SK-N-SH (cell line): ENCODE measurements at regions not wholly inside any gene's neighbourhood (a gene's known extent, or its start where the extent isn't known, plus 50 kb on each side); places are given as distances from the start of the nearest gene placed in this dataset.

ENCODE experiments used
- CTCF ChIA-PET: fragments of 300-600, 350-600 bp; formaldehyde crosslinking; extraction: SDS; loops from one replicate; lab custom pipeline; 2021; lab: Yijun Ruan, JAX
- POLR2A ChIA-PET: fragments of 350-600 bp; sonication (Branson Sonifier 250); formaldehyde crosslinking; extraction: SDS; loops from one replicate; lab custom pipeline; 2020; ENCODE audit warnings: antibody characterized with exemption, inconsistent platforms; lab: Yijun Ruan, JAX
- DNase-seq: peaks from one replicate; pipeline ENCODE4 v3.0.0; 2012
- H2AFZ ChIP-seq: fragments of 200-600 bp; sonication (generic); 2 replicates; pipeline ENCODE4 v1.8.1; 2016; ENCODE audit warnings: antibody characterized with exemption, mild to moderate bottlenecking, low read depth
- H3F3A ChIP-seq: fragments of 200-600 bp; sonication (generic); replicated peaks from 2 replicates; pipeline ENCODE3; 2016; ENCODE audit warnings: antibody characterized with exemption, mild to moderate bottlenecking; ENCODE audit not compliant: insufficient read depth
- H3K27ac ChIP-seq, 2 experiments: fragments of 200-500 bp in 1 of 2; fragments of 200-600 bp in 1 of 2; sonication (Bioruptor generic) in 1 of 2; sonication (generic), shearing (Covaris generic) in 1 of 2; 2 replicates each; pipeline versions ENCODE4 v1.5.1 to v1.6.1; 2014 to 2016; ENCODE audit warnings: low read depth in 2 of 2, inconsistent platforms in 1 of 2, low read length in 1 of 2, mild to moderate bottlenecking in 1 of 2, mixed read lengths in 1 of 2
- H3K27me3 ChIP-seq: fragments of 200-600 bp; sonication (generic), shearing (Covaris generic); 2 replicates; pipeline ENCODE4 v1.6.1; 2016; ENCODE audit warnings: mixed run types; ENCODE audit not compliant: insufficient read depth
- H3K36me3 ChIP-seq, 2 experiments: fragments of 200-500 bp in 1 of 2; fragments of 200-600 bp in 1 of 2; sonication (Bioruptor generic) in 1 of 2; sonication (generic) in 1 of 2; replicated peaks in 1 of 2; 2 replicates each; pipeline versions ENCODE3 to v1.5.1; 2014 to 2016; ENCODE audit warnings: low read length in 1 of 2, mild to moderate bottlenecking in 1 of 2; ENCODE audit not compliant: insufficient read depth in 2 of 2, control insufficient read depth in 1 of 2
- H3K4me1 ChIP-seq, 2 experiments: fragments of 200-500 bp in 1 of 2; fragments of 200-600 bp in 1 of 2; sonication (Bioruptor generic) in 1 of 2; sonication (generic), shearing (Covaris generic) in 1 of 2; 2 replicates each; pipeline versions ENCODE4 v1.5.1 to v1.6.1; 2014 to 2016; ENCODE audit warnings: low read depth in 1 of 2, low read length in 1 of 2, mixed run types in 1 of 2; ENCODE audit not compliant: insufficient read depth in 2 of 2, control insufficient read depth in 1 of 2
- H3K4me2 ChIP-seq: fragments of 200-600 bp; sonication (generic), shearing (Covaris generic); 2 replicates; pipeline ENCODE4 v1.6.1; 2017; ENCODE audit warnings: mixed run types
- H3K4me3 ChIP-seq, 2 experiments: fragments of 200-500 bp in 1 of 2; fragments of 200-600 bp in 1 of 2; sonication (Bioruptor generic) in 1 of 2; sonication (generic), shearing (Covaris generic) in 1 of 2; 2 replicates each; pipeline versions ENCODE4 v1.5.1 to v1.8.1; 2014 to 2016; ENCODE audit warnings: low read depth in 2 of 2, inconsistent platforms in 1 of 2, low read length in 1 of 2, mild to moderate bottlenecking in 1 of 2, mixed read lengths in 1 of 2, moderate library complexity in 1 of 2
- H3K79me2 ChIP-seq: fragments of 200-600 bp; sonication (generic); 2 replicates; pipeline ENCODE4 v1.8.1; 2017; ENCODE audit warnings: mild to moderate bottlenecking; ENCODE audit not compliant: insufficient read depth
- H3K9ac ChIP-seq: fragments of 200-600 bp; sonication (generic); 2 replicates; pipeline ENCODE4 v1.6.1; 2017; ENCODE audit warnings: mixed run types
- H3K9me2 ChIP-seq: fragments of 200-600 bp; sonication (generic); 2 replicates; pipeline ENCODE4 v1.6.1; 2017; ENCODE audit warnings: mixed run types
- H3K9me3 ChIP-seq: fragments of 200-600 bp; sonication (generic); 2 replicates; pipeline ENCODE4 v1.6.1; 2017; ENCODE audit warnings: mixed run types, mild to moderate bottlenecking, moderate library complexity
- H4K20me1 ChIP-seq: fragments of 200-600 bp; sonication (generic); 2 replicates; pipeline ENCODE4 v1.6.1; 2017; ENCODE audit warnings: mild to moderate bottlenecking, mixed run types; ENCODE audit not compliant: insufficient read depth
- EZH2phosphoT487 ChIP-seq: fragments of 200-600 bp; sonication (generic); IDR thresholded peaks from 2 replicates; pipeline ENCODE4 v1.6.1; 2017; ENCODE audit warnings: low read depth, mixed run types, mild to moderate bottlenecking, antibody characterized with exemption, moderate library complexity, borderline replicate concordance
- FOSL2 ChIP-seq: IDR thresholded peaks from 2 replicates; pipeline ENCODE4 v1.4.0; 2012; ENCODE audit warnings: low read depth, mild to moderate bottlenecking, moderate library complexity, borderline replicate concordance
- FOXJ3 ChIP-seq: sonication (generic); formaldehyde crosslinking; IDR thresholded peaks from 2 replicates; pipeline ENCODE4 v1.5.1; 2020; ENCODE audit warnings: mild to moderate bottlenecking, missing genetic modification reagents
- FOXM1 ChIP-seq: IDR thresholded peaks from 2 replicates; pipeline ENCODE4 v1.4.0; 2012; ENCODE audit warnings: low read depth, mild to moderate bottlenecking
- GATA2 ChIP-seq: sonication (generic); formaldehyde crosslinking; IDR thresholded peaks from 2 replicates; pipeline ENCODE4 v1.5.0; 2020; ENCODE audit warnings: mild to moderate bottlenecking, missing genetic modification reagents
- JUND ChIP-seq: IDR thresholded peaks from 2 replicates; pipeline ENCODE4 v1.4.0; 2012
- MEF2A ChIP-seq: IDR thresholded peaks from 2 replicates; pipeline ENCODE4 v1.4.0; 2012; ENCODE audit warnings: low read depth, borderline replicate concordance
- NFIC ChIP-seq: IDR thresholded peaks from 2 replicates; pipeline ENCODE4 v1.4.0; 2012; ENCODE audit warnings: borderline replicate concordance
- NRF1 ChIP-seq: IDR thresholded peaks from 2 replicates; pipeline ENCODE4 v1.6.1; 2012; ENCODE audit warnings: low read depth, mild to moderate bottlenecking, low read length
- RAD21 ChIP-seq: IDR thresholded peaks from 2 replicates; pipeline ENCODE4 v1.6.1; 2012; ENCODE audit warnings: mild to moderate bottlenecking, low read length
- RCOR1 ChIP-seq: fragments of 150-350 bp; IDR thresholded peaks from 2 replicates; pipeline ENCODE4 v1.6.1; 2017; ENCODE audit warnings: antibody characterized with exemption, low read length
- RFX5 ChIP-seq: IDR thresholded peaks from 2 replicates; pipeline ENCODE4 v1.6.1; 2012; ENCODE audit warnings: mild to moderate bottlenecking, improper control_type of control experiment, low read length
- SMC3 ChIP-seq: IDR thresholded peaks from 2 replicates; pipeline ENCODE4 v1.6.1; 2012; ENCODE audit warnings: low read depth, low read length, improper control_type of control experiment
- TCF12 ChIP-seq: IDR thresholded peaks from 2 replicates; pipeline ENCODE4 v1.4.0; 2012
- TEAD4 ChIP-seq: IDR thresholded peaks from 2 replicates; pipeline ENCODE4 v1.4.0; 2012; ENCODE audit warnings: mild to moderate bottlenecking, borderline replicate concordance; ENCODE audit not compliant: insufficient read depth
- WGBS: methylation state at CpG from one replicate; pipeline ENCODE4 v1.1.6; 2017; ENCODE audit warnings: low lambda C conversion rate; 5-methylcytosine and 5-hydroxymethylcytosine counted together
- TF ChIP-seq, protein P1 (sequence below): IDR thresholded peaks from 2 replicates; pipeline ENCODE4 v1.4.0; 2012; ENCODE audit warnings: low read depth, borderline replicate concordance
- TF ChIP-seq, protein P2 (sequence below): fragments of 200-600 bp; sonication (generic); IDR thresholded peaks from 2 replicates; pipeline ENCODE4 v1.6.1; 2017; ENCODE audit warnings: antibody characterized with exemption, mild to moderate bottlenecking, moderate library complexity
- TF ChIP-seq, protein P3 (sequence below): IDR thresholded peaks from 2 replicates; pipeline ENCODE4 v1.6.1; 2012; ENCODE audit warnings: mild to moderate bottlenecking, low read depth, low read length, moderate library complexity
- TF ChIP-seq, protein P4 (sequence below): IDR thresholded peaks from 2 replicates; pipeline ENCODE4 v1.4.0; 2012; ENCODE audit warnings: low read depth, borderline replicate concordance

DNA sequence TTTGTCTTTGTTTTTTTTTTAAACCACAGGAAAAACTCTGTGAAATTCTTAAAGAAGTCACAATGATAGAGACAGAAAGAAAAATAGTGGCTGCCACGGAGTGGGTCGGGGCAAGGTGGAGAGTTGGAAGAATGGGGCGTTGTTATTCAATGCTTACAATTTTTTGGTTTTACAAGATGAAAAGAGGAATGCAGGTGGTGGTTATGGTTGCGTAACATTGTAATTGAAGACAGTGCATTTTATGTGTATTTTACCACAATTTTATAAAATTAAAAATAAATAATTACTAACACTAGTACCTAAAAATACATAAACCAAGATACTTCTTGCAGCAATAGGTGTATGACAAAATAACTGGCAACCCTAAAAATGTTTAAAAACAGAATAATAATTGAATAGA is 76.9 kb upstream of the VOPP1 start:
- H3K9ac ChIP-seq, result no peak overlapping the region
- no peaks in the 10 kb centered on the region for H3K4me1 ChIP-seq
- no peaks in the 10 kb centered on the region for H4K20me1 ChIP-seq
- no peaks in the 10 kb centered on the region for H3F3A ChIP-seq
- DNase-seq, result no peak
- TF ChIP-seq TCF12 (no peak), JUND (no peak), RFX5 (no peak), SMC3 (no peak), FOXJ3 (CRISPR knock-in tag) (no peak), GATA2 (CRISPR knock-in tag) (no peak), NRF1 (no peak), RCOR1 (no peak), EZH2phosphoT487 (no peak)
- TF ChIP-seq, protein P1, sequence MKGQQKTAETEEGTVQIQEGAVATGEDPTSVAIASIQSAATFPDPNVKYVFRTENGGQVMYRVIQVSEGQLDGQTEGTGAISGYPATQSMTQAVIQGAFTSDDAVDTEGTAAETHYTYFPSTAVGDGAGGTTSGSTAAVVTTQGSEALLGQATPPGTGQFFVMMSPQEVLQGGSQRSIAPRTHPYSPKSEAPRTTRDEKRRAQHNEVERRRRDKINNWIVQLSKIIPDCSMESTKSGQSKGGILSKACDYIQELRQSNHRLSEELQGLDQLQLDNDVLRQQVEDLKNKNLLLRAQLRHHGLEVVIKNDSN, result no peak
- TF ChIP-seq, protein P2, sequence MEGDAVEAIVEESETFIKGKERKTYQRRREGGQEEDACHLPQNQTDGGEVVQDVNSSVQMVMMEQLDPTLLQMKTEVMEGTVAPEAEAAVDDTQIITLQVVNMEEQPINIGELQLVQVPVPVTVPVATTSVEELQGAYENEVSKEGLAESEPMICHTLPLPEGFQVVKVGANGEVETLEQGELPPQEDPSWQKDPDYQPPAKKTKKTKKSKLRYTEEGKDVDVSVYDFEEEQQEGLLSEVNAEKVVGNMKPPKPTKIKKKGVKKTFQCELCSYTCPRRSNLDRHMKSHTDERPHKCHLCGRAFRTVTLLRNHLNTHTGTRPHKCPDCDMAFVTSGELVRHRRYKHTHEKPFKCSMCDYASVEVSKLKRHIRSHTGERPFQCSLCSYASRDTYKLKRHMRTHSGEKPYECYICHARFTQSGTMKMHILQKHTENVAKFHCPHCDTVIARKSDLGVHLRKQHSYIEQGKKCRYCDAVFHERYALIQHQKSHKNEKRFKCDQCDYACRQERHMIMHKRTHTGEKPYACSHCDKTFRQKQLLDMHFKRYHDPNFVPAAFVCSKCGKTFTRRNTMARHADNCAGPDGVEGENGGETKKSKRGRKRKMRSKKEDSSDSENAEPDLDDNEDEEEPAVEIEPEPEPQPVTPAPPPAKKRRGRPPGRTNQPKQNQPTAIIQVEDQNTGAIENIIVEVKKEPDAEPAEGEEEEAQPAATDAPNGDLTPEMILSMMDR, result no peak
- no peak overlapping the region for H2AFZ ChIP-seq
- ChIA-PET POLR2A (no interaction called here), CTCF (interaction anchor here (1.4 kb wide), 1 partner anchor 315 kb away, joined by 3 read pairs; no protein-coding TSS in a partner anchor)
- H3K27ac ChIP-seq, result no peak overlapping the region
- H3K4me2 ChIP-seq, result no peak overlapping the region
- 17% methylated on average over 4 of the region's 4 CpGs for WGBS
- no peaks in the 10 kb centered on the region for H3K9me3 ChIP-seq
- H3K36me3 ChIP-seq, result no peaks in the 10 kb centered on the region
- no peak overlapping the region for H3K4me3 ChIP-seq
- no peaks in the 10 kb centered on the region; the same call in 1 of the 2 replicates for H3K27me3 ChIP-seq
- no peaks in the 10 kb centered on the region for H3K79me2 ChIP-seq
- H3K9me2 ChIP-seq, result no peaks in the 10 kb centered on the region

DNA sequence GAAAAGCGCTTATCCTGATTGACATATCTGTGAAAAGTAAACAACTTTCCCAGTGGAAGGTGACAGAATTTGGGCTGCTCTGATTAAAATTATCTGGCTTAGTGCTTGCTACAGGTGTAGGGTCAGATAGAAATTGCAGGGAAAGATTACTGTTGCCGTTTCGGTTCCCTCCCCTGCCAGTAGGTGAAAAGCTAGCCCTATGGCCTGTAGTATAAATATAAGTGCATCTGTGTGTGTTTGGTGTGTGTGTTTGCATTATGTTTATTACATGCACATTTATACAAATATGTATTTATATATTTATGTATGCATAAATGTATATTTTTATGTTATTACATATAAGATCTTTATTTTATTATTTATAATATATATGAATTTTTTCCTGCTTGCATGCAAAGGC is 72.3 kb upstream of the VOPP1 start:
- no peak for DNase-seq
- 30% methylated on average over 3 of the region's 3 CpGs for WGBS
- Histone ChIP-seq H3K9ac (no peak overlapping the region), H3K4me1 (no peaks in the 10 kb centered on the region), H3K4me2 (no peak overlapping the region), H3K79me2 (no peaks in the 10 kb centered on the region), H3K27me3 (no peaks in the 10 kb centered on the region; the same call in 1 of the 2 replicates), H3K9me3 (no peaks in the 10 kb centered on the region), H3K36me3 (no peaks in the 10 kb centered on the region), H3K4me3 (no peak overlapping the region), H4K20me1 (no peaks in the 10 kb centered on the region), H3K27ac (no peak overlapping the region), H3F3A (no peaks in the 10 kb centered on the region), H3K9me2 (no peaks in the 10 kb centered on the region), H2AFZ (no peak overlapping the region)
- TF ChIP-seq FOXJ3 (CRISPR knock-in tag) (no peak), FOSL2 (no peak), SMC3 (no peak), RFX5 (no peak), NFIC (no peak), MEF2A (no peak), TEAD4 (no peak), FOXM1 (no peak), RAD21 (no peak)
- TF ChIP-seq, protein P3, sequence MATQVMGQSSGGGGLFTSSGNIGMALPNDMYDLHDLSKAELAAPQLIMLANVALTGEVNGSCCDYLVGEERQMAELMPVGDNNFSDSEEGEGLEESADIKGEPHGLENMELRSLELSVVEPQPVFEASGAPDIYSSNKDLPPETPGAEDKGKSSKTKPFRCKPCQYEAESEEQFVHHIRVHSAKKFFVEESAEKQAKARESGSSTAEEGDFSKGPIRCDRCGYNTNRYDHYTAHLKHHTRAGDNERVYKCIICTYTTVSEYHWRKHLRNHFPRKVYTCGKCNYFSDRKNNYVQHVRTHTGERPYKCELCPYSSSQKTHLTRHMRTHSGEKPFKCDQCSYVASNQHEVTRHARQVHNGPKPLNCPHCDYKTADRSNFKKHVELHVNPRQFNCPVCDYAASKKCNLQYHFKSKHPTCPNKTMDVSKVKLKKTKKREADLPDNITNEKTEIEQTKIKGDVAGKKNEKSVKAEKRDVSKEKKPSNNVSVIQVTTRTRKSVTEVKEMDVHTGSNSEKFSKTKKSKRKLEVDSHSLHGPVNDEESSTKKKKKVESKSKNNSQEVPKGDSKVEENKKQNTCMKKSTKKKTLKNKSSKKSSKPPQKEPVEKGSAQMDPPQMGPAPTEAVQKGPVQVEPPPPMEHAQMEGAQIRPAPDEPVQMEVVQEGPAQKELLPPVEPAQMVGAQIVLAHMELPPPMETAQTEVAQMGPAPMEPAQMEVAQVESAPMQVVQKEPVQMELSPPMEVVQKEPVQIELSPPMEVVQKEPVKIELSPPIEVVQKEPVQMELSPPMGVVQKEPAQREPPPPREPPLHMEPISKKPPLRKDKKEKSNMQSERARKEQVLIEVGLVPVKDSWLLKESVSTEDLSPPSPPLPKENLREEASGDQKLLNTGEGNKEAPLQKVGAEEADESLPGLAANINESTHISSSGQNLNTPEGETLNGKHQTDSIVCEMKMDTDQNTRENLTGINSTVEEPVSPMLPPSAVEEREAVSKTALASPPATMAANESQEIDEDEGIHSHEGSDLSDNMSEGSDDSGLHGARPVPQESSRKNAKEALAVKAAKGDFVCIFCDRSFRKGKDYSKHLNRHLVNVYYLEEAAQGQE, result no peak
- TF ChIP-seq, protein P1, result no peak
- TF ChIP-seq, protein P4, sequence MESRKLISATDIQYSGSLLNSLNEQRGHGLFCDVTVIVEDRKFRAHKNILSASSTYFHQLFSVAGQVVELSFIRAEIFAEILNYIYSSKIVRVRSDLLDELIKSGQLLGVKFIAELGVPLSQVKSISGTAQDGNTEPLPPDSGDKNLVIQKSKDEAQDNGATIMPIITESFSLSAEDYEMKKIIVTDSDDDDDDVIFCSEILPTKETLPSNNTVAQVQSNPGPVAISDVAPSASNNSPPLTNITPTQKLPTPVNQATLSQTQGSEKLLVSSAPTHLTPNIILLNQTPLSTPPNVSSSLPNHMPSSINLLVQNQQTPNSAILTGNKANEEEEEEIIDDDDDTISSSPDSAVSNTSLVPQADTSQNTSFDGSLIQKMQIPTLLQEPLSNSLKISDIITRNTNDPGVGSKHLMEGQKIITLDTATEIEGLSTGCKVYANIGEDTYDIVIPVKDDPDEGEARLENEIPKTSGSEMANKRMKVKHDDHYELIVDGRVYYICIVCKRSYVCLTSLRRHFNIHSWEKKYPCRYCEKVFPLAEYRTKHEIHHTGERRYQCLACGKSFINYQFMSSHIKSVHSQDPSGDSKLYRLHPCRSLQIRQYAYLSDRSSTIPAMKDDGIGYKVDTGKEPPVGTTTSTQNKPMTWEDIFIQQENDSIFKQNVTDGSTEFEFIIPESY, result no peak
- POLR2A ChIA-PET, result interaction anchor here (1.0 kb wide), 1 partner anchor 319 kb away, joined by 3 read pairs; no protein-coding TSS in a partner anchor
- CTCF ChIA-PET, result interaction anchor here (1.5 kb wide), 1 partner anchor 320 kb away, joined by 14 read pairs; the partner anchor contains the start of gene NIPSNAP2
